ENCODE measurements at regions not wholly inside any gene's neighbourhood (a gene's known extent, or its start where the extent isn't known, plus 50 kb on each side); places are given as distances from the start of the nearest gene placed in this dataset.
"Not testable (repeated sequence)": the region's sequence is repeated elsewhere in the genome, so short reads cannot be mapped to it uniquely, and the experiment has no call there.

DNA sequence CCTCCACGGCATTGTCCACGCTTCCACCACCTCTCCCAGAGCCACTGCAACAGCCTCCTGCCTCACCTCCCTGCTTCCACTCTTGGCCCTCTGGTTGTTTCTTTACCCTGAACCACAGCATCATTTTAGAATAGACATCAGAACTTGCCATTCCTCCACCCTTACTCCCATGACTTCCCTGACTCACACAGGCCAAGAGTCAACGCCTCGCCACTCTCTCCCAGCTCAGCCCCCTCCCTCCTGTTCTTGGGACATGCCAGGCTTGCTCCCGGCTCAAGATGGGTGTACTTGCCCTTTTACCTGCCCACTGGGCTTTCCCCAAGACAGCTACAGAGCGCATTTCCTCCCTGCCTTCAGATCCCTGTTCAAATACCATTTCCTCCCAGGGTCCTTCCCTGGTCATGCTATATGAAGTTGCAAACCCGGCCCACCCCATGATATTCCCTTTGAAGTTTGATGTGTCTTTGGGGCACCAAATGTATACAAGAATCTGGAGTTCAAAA, 429.1 kb downstream of the RPS24 start:
- Histone ChIP-seq H3K9me3 (ENCODE audit: control insufficient read depth in 1 of 2, low read length in 2 of 2) (no peaks in the 10 kb centered on the region), H3K27me3 (ENCODE audit: low read depth, low read length) (no peaks in the 10 kb centered on the region), H3K36me3 (ENCODE audit: control insufficient read depth in 1 of 2, insufficient read depth in 2 of 2, low read length in 2 of 2) (no peaks in the 10 kb centered on the region), H3K4me3 (ENCODE audit: low read depth in 1 of 2, low read length in 2 of 2) (no peak overlapping the region), H3K4me1 (ENCODE audit: control insufficient read depth in 1 of 2, insufficient read depth in 2 of 2, low read length in 2 of 2) (no peaks in the 10 kb centered on the region), H3K27ac (ENCODE audit: low read length) (no peak overlapping the region)

DNA sequence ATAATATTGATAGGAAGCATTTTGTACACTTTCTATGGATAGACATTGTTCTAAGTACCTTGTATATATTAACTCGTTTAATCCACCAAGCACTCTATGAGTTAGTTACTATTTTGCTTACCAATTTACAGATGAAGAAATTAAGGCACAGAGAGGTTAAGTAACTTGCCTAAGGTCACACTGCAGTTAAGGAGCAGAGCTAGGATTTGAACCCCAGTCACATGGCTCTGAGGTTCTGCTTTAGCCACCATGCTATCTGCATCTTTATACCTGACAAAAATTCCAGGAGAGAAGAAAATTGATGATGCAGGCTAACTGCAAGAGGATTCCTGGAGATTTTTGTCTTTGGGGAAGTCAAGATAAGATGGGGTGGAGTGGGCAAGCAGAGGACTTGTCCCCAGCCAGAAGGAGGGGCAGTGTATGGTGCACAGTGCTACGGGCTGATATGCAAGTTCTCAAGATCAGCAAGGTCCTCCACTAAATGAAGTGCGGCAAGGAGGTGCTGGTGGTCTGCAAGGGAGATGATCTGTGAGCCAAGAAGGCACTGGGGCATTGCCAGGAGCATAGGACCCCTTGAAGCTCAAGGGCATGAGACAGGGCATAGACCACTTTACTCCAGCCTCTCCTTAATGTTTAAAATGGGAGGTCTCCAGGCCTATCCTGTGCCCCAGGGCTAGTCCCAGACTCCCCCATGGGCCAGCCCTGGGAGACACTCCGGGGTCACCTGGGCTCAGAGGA, 430.6 kb downstream of the RPS24 start:
- Histone ChIP-seq H3K27me3 (ENCODE audit: low read depth, low read length) (no peaks in the 10 kb centered on the region), H3K36me3 (ENCODE audit: control insufficient read depth in 1 of 2, insufficient read depth in 2 of 2, low read length in 2 of 2) (no peaks in the 10 kb centered on the region), H3K9me3 (ENCODE audit: control insufficient read depth in 1 of 2, low read length in 2 of 2) (no peaks in the 10 kb centered on the region), H3K4me3 (ENCODE audit: low read depth in 1 of 2, low read length in 2 of 2) (no peak overlapping the region), H3K4me1 (ENCODE audit: control insufficient read depth in 1 of 2, insufficient read depth in 2 of 2, low read length in 2 of 2) (no peaks in the 10 kb centered on the region), H3K27ac (ENCODE audit: low read length) (no peak overlapping the region)

DNA sequence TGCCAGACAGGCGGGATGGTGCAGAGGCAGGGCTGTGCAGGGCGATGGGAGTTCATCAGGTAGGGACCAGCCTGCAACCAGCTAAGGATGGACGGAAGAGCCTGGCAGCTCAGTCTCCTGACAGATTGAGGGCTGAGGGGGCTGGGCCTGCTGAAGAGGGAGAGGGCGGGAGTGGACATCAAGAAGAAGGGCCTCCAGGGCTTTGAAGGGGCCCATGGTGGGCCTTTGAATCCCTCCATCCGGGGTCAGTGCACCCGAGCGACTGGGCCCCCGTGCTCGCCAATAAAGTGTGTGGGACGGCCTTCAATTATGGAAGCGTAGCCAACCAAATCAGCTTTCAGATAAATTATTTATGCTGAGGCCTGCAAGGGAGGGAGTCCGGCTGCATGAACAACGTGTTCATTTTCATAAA, 431.2 kb downstream of the RPS24 start:
- H3K4me1 ChIP-seq (ENCODE audit: control insufficient read depth in 1 of 2, insufficient read depth in 2 of 2, low read length in 2 of 2), result peaks cover 0 to under 1% of the 10 kb centered on the region in 2 donors
- H3K27me3 ChIP-seq (ENCODE audit: low read depth, low read length), result no peaks in the 10 kb centered on the region
- no peaks in the 10 kb centered on the region for H3K36me3 ChIP-seq (ENCODE audit: control insufficient read depth in 1 of 2, insufficient read depth in 2 of 2, low read length in 2 of 2)
- H3K9me3 ChIP-seq (ENCODE audit: control insufficient read depth in 1 of 2, low read length in 2 of 2), result no peaks in the 10 kb centered on the region
- H3K4me3 ChIP-seq (ENCODE audit: low read depth in 1 of 2, low read length in 2 of 2), result no peak overlapping the region
- no peak overlapping the region for H3K27ac ChIP-seq (ENCODE audit: low read length)

DNA sequence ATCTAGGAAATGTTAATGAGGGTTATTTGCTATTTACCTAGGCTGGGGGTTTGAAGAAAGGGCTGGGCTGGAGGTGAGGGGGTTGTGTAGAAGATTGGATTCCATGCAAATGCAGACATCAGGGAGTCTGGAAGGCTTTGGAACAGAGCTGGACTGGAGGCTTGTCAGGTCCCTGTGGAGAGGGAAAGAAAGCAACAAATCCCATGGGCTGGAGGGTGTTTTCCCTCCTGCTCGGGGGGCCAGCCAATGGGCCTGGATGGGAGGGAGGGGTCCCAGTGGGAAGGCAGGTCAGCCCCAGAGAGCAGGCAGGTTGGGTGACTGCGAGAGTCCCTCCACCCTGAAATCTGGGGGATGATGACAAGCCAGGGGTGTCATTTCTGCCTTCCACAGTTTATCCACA, 431.8 kb downstream of the RPS24 start:
- Histone ChIP-seq H3K4me1 (ENCODE audit: control insufficient read depth in 1 of 2, insufficient read depth in 2 of 2, low read length in 2 of 2) (peaks cover 0 to 6% of the 10 kb centered on the region in 2 donors), H3K36me3 (ENCODE audit: control insufficient read depth in 1 of 2, insufficient read depth in 2 of 2, low read length in 2 of 2) (no peaks in the 10 kb centered on the region), H3K27ac (ENCODE audit: low read length) (no peak overlapping the region), H3K9me3 (ENCODE audit: control insufficient read depth in 1 of 2, low read length in 2 of 2) (no peaks in the 10 kb centered on the region), H3K27me3 (ENCODE audit: low read depth, low read length) (no peaks in the 10 kb centered on the region), H3K4me3 (ENCODE audit: low read depth in 1 of 2, low read length in 2 of 2) (no peak overlapping the region)

DNA sequence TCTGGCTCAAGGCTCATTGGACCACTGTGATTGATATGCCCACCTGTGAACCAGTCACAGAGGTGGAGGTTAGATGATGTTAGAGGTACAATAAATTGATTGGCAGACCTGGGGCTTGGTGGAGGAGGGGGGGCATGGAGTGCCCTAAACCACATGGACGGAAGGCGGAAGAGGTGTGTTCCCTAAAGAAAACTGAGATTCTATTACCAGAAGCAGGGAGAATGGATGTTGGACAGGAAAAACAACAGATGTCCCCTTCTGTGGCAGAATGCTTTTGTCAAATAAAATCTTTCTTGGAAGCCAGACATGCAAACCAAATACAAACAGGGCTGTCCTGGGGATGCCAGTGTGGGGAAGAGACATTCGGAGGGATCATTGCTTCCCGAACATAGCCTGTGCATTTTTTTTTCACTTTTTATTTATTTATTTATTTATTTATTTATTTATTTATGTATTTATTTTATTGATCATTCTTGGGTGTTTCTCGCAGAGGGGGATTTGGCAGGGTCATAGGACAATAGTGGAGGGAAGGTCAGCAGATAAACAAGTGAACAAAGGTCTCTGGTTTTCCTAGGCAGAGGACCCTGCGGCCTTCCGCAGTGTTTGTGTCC, 433.9 kb downstream of the RPS24 start:
- H3K27ac ChIP-seq (ENCODE audit: low read length), result no peak overlapping the region
- no peaks in the 10 kb centered on the region for H3K36me3 ChIP-seq (ENCODE audit: control insufficient read depth in 1 of 2, insufficient read depth in 2 of 2, low read length in 2 of 2)
- no peaks in the 10 kb centered on the region for H3K9me3 ChIP-seq (ENCODE audit: control insufficient read depth in 1 of 2, low read length in 2 of 2)
- H3K27me3 ChIP-seq (ENCODE audit: low read depth, low read length), result no peaks in the 10 kb centered on the region
- H3K4me3 ChIP-seq (ENCODE audit: low read depth in 1 of 2, low read length in 2 of 2), result no peak overlapping the region
- H3K4me1 ChIP-seq (ENCODE audit: control insufficient read depth in 1 of 2, insufficient read depth in 2 of 2, low read length in 2 of 2), result peaks cover 0 to 28% of the 10 kb centered on the region in 2 donors

DNA sequence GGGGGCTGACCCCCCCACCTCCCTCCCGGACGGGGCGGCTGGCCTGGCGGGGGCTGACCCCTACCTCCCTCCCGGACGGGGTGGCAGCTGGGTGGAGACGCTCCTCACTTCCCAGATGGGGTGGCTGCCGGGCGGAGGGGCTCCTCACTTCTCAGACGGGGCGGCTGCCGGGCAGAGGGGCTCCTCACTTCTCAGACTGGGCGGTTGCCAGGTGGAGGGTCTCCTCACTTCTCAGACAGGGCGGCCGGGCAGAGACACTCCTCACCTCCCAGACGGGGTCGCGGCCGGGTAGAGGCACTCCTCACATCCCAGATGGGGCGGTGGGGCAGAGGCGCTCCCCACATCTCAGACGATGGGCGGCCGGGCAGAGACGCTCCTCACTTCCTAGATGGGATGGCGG, 435.1 kb downstream of the RPS24 start:
- H3K27ac ChIP-seq (ENCODE audit: low read length); H3K4me3 ChIP-seq (ENCODE audit: low read depth in 1 of 2, low read length in 2 of 2); H3K36me3 ChIP-seq (ENCODE audit: control insufficient read depth in 1 of 2, insufficient read depth in 2 of 2, low read length in 2 of 2); H3K9me3 ChIP-seq (ENCODE audit: control insufficient read depth in 1 of 2, low read length in 2 of 2); H3K27me3 ChIP-seq (ENCODE audit: low read depth, low read length): not testable (repeated sequence)
- H3K4me1 ChIP-seq (ENCODE audit: control insufficient read depth in 1 of 2, insufficient read depth in 2 of 2, low read length in 2 of 2), result peaks cover 0 to 29% of the 10 kb centered on the region in 2 donors

DNA sequence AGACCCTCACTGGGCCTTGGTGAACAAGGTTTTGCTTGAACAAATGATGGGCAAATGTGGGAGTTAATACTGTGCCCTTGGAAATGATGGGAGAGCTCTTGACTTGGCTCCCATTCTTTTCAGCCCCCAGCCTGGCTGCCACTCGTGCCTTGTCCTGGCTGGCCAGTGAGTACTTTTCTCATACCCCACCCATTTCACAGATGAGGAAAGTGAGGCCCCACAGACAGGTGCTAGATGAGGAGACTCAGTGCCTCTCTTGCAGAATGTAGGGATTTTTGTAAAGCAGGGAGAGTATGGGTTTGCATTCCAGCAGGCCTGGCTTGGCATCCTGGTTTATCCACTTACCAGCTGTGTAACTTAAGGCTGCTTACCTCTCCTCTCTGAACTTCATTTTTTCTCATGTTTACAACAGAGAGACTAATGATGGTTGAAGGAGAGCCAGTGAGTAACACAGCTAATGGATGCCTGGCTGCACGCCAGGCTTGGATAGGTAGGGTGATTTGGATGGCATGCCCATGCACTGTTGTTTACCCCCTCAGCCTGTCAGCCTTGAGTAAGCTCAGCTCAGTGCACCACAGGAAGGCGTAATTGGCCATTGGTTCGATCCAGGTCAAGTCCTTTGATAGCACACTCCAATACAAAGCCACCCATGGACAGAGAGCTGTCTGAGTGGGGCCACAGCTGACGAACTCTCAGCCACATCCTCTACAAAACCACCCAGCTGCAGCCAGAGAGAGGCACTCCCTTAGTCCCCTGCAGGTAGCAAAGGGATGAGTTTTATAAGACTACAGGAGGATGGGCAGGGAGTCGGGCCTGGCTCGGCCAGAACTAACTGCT, 436.8 kb downstream of the RPS24 start:
- Histone ChIP-seq H3K27ac (ENCODE audit: low read length) (no peak overlapping the region), H3K4me3 (ENCODE audit: low read depth in 1 of 2, low read length in 2 of 2) (no peak overlapping the region), H3K27me3 (ENCODE audit: low read depth, low read length) (no peaks in the 10 kb centered on the region), H3K9me3 (ENCODE audit: control insufficient read depth in 1 of 2, low read length in 2 of 2) (no peaks in the 10 kb centered on the region), H3K36me3 (ENCODE audit: control insufficient read depth in 1 of 2, insufficient read depth in 2 of 2, low read length in 2 of 2) (no peaks in the 10 kb centered on the region), H3K4me1 (ENCODE audit: control insufficient read depth in 1 of 2, insufficient read depth in 2 of 2, low read length in 2 of 2) (peaks cover 0 to 29% of the 10 kb centered on the region in 2 donors)

DNA sequence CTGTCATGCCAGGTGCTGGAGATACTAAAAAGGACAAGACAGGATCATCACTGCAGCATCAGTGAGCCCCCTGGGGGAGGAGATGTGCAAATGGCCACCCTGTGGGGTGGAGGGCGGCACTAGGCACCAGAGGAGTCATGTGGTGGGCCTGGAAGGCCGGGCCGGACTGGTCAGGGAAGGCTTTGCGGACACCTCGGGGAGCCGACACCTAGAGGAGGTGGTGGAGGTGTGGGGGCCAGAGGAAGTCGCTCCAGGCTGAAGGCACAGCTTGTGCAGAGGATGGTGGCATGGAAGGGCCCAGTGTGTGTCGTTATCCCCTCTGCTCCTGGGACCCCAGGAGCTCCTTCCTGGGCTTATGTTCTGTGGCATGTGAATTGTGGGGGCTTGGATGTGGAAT, 437.7 kb downstream of the RPS24 start:
- Histone ChIP-seq H3K4me1 (ENCODE audit: control insufficient read depth in 1 of 2, insufficient read depth in 2 of 2, low read length in 2 of 2) (peaks cover 0 to 29% of the 10 kb centered on the region in 2 donors), H3K4me3 (ENCODE audit: low read depth in 1 of 2, low read length in 2 of 2) (no peak overlapping the region), H3K36me3 (ENCODE audit: control insufficient read depth in 1 of 2, insufficient read depth in 2 of 2, low read length in 2 of 2) (no peaks in the 10 kb centered on the region), H3K9me3 (ENCODE audit: control insufficient read depth in 1 of 2, low read length in 2 of 2) (no peaks in the 10 kb centered on the region), H3K27ac (ENCODE audit: low read length) (no peak overlapping the region), H3K27me3 (ENCODE audit: low read depth, low read length) (no peaks in the 10 kb centered on the region)

DNA sequence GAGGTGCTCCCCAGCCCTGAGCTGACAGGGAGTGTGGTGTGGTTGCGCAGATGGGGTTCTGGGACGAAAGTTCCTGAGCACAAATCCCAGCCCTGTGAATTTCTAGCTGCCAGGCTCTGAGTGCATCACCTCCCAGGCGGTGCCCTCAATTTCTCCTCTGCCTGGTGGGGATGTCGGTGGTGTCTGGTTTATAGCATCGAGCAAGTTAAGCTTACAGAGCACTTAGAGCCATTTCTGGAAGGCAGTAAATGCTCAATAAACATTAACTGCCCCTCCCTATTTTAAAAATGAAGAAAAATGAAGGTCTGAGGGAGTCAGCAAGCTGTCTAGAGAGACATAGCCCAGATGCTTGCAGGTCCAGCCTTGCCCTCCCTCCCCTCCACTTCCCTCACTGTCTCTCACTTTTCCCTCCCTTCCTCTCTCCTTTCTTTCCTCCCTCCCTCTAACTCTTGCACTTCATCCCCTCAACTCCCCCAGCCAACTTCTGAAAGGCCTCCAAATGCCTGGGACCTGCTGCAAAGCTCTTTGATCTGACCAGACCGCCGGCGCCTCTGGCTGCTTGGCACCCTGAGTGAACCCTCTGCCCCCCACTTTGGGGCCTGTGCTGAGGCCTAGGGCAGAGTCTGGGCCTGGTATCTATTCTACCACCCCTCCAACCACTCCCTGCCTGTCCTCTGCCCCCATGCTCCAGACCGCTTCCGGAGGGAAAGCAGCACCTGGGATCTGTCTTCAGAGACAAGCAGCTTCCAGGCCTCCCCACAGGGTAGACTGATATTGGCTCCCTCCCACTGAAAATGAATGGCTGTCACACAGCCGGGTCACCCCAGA, 438.3 kb downstream of the RPS24 start:
- Histone ChIP-seq H3K9me3 (ENCODE audit: control insufficient read depth in 1 of 2, low read length in 2 of 2) (no peaks in the 10 kb centered on the region), H3K27me3 (ENCODE audit: low read depth, low read length) (no peaks in the 10 kb centered on the region), H3K36me3 (ENCODE audit: control insufficient read depth in 1 of 2, insufficient read depth in 2 of 2, low read length in 2 of 2) (no peaks in the 10 kb centered on the region), H3K27ac (ENCODE audit: low read length) (peak overlapping the region; percentile 45), H3K4me1 (ENCODE audit: control insufficient read depth in 1 of 2, insufficient read depth in 2 of 2, low read length in 2 of 2) (peaks cover 0 to 29% of the 10 kb centered on the region in 2 donors), H3K4me3 (ENCODE audit: low read depth in 1 of 2, low read length in 2 of 2) (no peak overlapping the region)

DNA sequence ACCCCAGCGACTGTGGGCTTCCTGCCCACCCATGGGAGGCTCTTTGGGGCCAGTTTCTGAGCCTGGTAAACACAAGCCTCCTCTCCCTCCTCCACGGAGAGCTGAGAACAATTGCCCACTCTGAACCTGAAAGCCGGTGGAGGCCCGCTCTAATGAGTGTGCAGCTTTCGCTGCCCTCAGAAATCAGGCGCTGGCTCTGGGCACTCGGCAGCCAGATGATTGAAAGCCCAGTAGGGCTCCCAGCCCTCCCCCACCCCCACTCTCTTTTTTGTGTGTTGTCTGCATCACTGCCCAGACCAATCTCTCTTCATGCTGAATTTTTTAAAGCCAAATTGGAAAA, 438.9 kb downstream of the RPS24 start:
- Histone ChIP-seq H3K4me3 (ENCODE audit: low read depth in 1 of 2, low read length in 2 of 2) (no peak overlapping the region), H3K27me3 (ENCODE audit: low read depth, low read length) (no peaks in the 10 kb centered on the region), H3K9me3 (ENCODE audit: control insufficient read depth in 1 of 2, low read length in 2 of 2) (no peaks in the 10 kb centered on the region), H3K27ac (ENCODE audit: low read length) (peak overlapping the region; percentile 45), H3K4me1 (ENCODE audit: control insufficient read depth in 1 of 2, insufficient read depth in 2 of 2, low read length in 2 of 2) (peaks cover 0 to 29% of the 10 kb centered on the region in 2 donors), H3K36me3 (ENCODE audit: control insufficient read depth in 1 of 2, insufficient read depth in 2 of 2, low read length in 2 of 2) (no peaks in the 10 kb centered on the region)

DNA sequence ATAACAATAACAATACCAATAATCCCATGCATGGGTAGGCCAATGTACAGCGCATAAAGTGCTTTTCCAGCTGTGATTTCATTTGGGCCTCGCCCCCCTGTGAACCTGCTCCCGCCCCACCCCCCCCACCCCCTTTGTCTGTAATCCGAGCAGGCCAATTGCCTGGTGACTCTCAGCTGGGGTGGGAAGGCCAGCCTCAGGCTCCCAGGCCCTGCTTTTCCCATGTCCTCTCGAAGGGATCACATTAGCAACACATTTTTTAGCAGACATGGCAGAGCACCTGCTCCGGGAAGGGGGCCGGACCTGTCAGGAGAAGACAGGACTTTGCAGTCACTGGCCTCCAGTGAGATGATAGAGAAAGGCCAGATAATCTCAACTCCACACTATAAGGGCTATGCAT, 439.3 kb downstream of the RPS24 start:
- no peaks in the 10 kb centered on the region for H3K27me3 ChIP-seq (ENCODE audit: low read depth, low read length)

More for the DNA sequence above, 439.3 kb downstream of the RPS24 start:
- Histone ChIP-seq H3K36me3 (ENCODE audit: control insufficient read depth in 1 of 2, insufficient read depth in 2 of 2, low read length in 2 of 2) (no peaks in the 10 kb centered on the region), H3K4me3 (ENCODE audit: low read depth in 1 of 2, low read length in 2 of 2) (no peak overlapping the region), H3K27ac (ENCODE audit: low read length) (no peak overlapping the region), H3K4me1 (ENCODE audit: control insufficient read depth in 1 of 2, insufficient read depth in 2 of 2, low read length in 2 of 2) (peaks cover 0 to 29% of the 10 kb centered on the region in 2 donors), H3K9me3 (ENCODE audit: control insufficient read depth in 1 of 2, low read length in 2 of 2) (no peaks in the 10 kb centered on the region)

Data from muscle layer of duodenum (tissue), 2 donors.